Testis (tissue), 2 donors: ENCODE measurements at regions not wholly inside any gene's neighbourhood (a gene's known extent, or its start where the extent isn't known, plus 50 kb on each side); places are given as distances from the start of the nearest gene placed in this dataset.
"Not testable (repeated sequence)": the region's sequence is repeated elsewhere in the genome, so short reads cannot be mapped to it uniquely, and the experiment has no call there.

Source experiments
- DNase-seq: peaks from one replicate; pipeline ENCODE4 v3.0.0-alpha.2; 2019
- H3K27ac ChIP-seq, 2 donors: fragments of 200-600 bp; sonication (generic); one replicate each; pipeline ENCODE4 v1.5.1; 2019
- H3K27me3 ChIP-seq: fragments of 200-600 bp; sonication (generic); one replicate; pipeline ENCODE4 v1.5.1; 2019
- H3K36me3 ChIP-seq: fragments of 200-600 bp; sonication (generic); one replicate; pipeline ENCODE4 v1.5.1; 2017; ENCODE audit warnings: low read depth; ENCODE audit errors: missing control alignments
- H3K4me1 ChIP-seq: fragments of 200-600 bp; sonication (generic); one replicate; pipeline ENCODE4 v1.5.1; 2019
- H3K4me3 ChIP-seq, 2 donors: fragments of 200-600 bp; sonication (generic); one replicate each; pipeline ENCODE4 v1.5.1; 2017 to 2019
- H3K9me3 ChIP-seq: fragments of 200-600 bp; sonication (generic); one replicate; pipeline ENCODE4 v1.5.1; 2017
- CTCF ChIP-seq, 3 experiments: fragments of 450-650 bp in 2 of 3; fragments of 200-600 bp in 1 of 3; sonication (generic) in 1 of 3; IDR thresholded peaks; one replicate each; pipeline ENCODE4 v1.5.1; 2016 to 2019; ENCODE audit warnings: antibody characterized with exemption in 3 of 3, mild to moderate bottlenecking in 2 of 3, moderate library complexity in 1 of 3
- POLR2A ChIP-seq: fragments of 450-650 bp; IDR thresholded peaks from one replicate; pipeline ENCODE4 v1.6.1; 2017; ENCODE audit warnings: antibody characterized with exemption, mild to moderate bottlenecking, moderate library complexity
- WGBS, 2 donors: methylation state at CpG; one replicate each; pipeline ENCODE4 v1.1.5; 2018; 5-methylcytosine and 5-hydroxymethylcytosine counted together
- intact Hi-C: fragments of 100-400 bp; cut with DNase I; formaldehyde crosslinking; loops from one replicate; pipeline ENCODE4 v1.15.1; 2023; ENCODE audit warnings: low total_unique reads

- Histone ChIP-seq H3K27ac (no peak overlapping the region), H3K9me3 (no peaks in the 10 kb centered on the region), H3K27me3 (no peaks in the 10 kb centered on the region), H3K4me1 (no peaks in the 10 kb centered on the region), H3K4me3 (no peak overlapping the region), H3K36me3 (no peaks in the 10 kb centered on the region)
- intact Hi-C loops: no loop called here
- 30 to 76% methylated on average over 1 of the region's 1 CpG for WGBS, 2 donors
- TF ChIP-seq POLR2A: no peak
- no peak for TF ChIP-seq CTCF (IDR thresholded peaks at IDR 0.05)
- DNase-seq: no peak
Measured at GRCh38 chr6:114830515-114830914, 487.7 kb upstream of the HS3ST5 start.

- Histone ChIP-seq H3K36me3 (no peaks in the 10 kb centered on the region), H3K4me3 (no peak overlapping the region), H3K27ac (no peak overlapping the region), H3K27me3 (no peaks in the 10 kb centered on the region), H3K4me1 (no peaks in the 10 kb centered on the region), H3K9me3 (no peaks in the 10 kb centered on the region)
- intact Hi-C loops: no loop called here
- WGBS, 2 donors: 91 to 92% methylated on average over 1 of the region's 1 CpG
- DNase-seq: no peak
- TF ChIP-seq POLR2A (no peak), CTCF (IDR thresholded peaks at IDR 0.05) (no peak)
Measured at GRCh38 chr6:114827135-114827534, 484.3 kb upstream of the HS3ST5 start.

GRCh38 chr6:114824409-114824808 is 481.6 kb upstream of the HS3ST5 start:
- no peak for DNase-seq
- Histone ChIP-seq H3K27me3 (no peaks in the 10 kb centered on the region), H3K36me3 (no peaks in the 10 kb centered on the region), H3K4me3 (no peak overlapping the region), H3K9me3 (no peaks in the 10 kb centered on the region), H3K27ac (no peak overlapping the region), H3K4me1 (no peaks in the 10 kb centered on the region)
- intact Hi-C loops: no loop called here
- TF ChIP-seq CTCF (IDR thresholded peaks at IDR 0.05) (no peak), POLR2A (no peak)
- WGBS, 2 donors: 95 to 96% methylated on average over 1 of the region's 1 CpG

- no peaks in the 10 kb centered on the region for H3K27me3 ChIP-seq
- intact Hi-C loops: no loop called here
- no peak overlapping the region for H3K27ac ChIP-seq
- no peak for DNase-seq
- no peaks in the 10 kb centered on the region for H3K9me3 ChIP-seq
- no peaks in the 10 kb centered on the region for H3K4me1 ChIP-seq
- no peak overlapping the region for H3K4me3 ChIP-seq
- TF ChIP-seq POLR2A: no peak
- TF ChIP-seq CTCF (IDR thresholded peaks at IDR 0.05): no peak
- no peaks in the 10 kb centered on the region for H3K36me3 ChIP-seq
Measured at GRCh38 chr6:114816678-114817077, 473.9 kb upstream of the HS3ST5 start.

GRCh38 chr6:114810468-114810867 is 467.6 kb upstream of the HS3ST5 start:
- H3K36me3 ChIP-seq: no peaks in the 10 kb centered on the region
- H3K4me1 ChIP-seq: no peaks in the 10 kb centered on the region
- intact Hi-C loops: no loop called here
- H3K27ac ChIP-seq: no peak overlapping the region
- WGBS, 2 donors: 89 to 90% methylated on average over 3 of the region's 3 CpGs
- no peaks in the 10 kb centered on the region for H3K9me3 ChIP-seq
- no peak overlapping the region for H3K4me3 ChIP-seq
- H3K27me3 ChIP-seq: no peaks in the 10 kb centered on the region
- no peak for DNase-seq
- TF ChIP-seq POLR2A: no peak
- no peak for TF ChIP-seq CTCF (IDR thresholded peaks at IDR 0.05)

- whole genome bisulfite sequencing, 2 donors: 94% methylated on average over 12 of the region's 12 CpGs
- H3K36me3 ChIP-seq, H3K27ac ChIP-seq, H3K27me3 ChIP-seq, H3K4me3 ChIP-seq, H3K9me3 ChIP-seq, intact Hi-C loops, H3K4me1 ChIP-seq, DNase-seq: not testable (repeated sequence)
Measured at GRCh38 chr6:114805426-114805825, 462.6 kb upstream of the HS3ST5 start.
